SK-N-MC (cell line): ENCODE measurements at regions not wholly inside any gene's neighbourhood (a gene's known extent, or its start where the extent isn't known, plus 50 kb on each side); places are given as distances from the start of the nearest gene placed in this dataset.

ENCODE experiments used
- EZH2 ChIP-seq: fragments of 200-600 bp; sonication (generic); IDR thresholded peaks from one replicate; pipeline ENCODE4 v1.6.1; 2017; ENCODE audit warnings: antibody characterized with exemption
- FOXP2 ChIP-seq: optimal IDR thresholded peaks from 2 replicates; pipeline ENCODE3; 2011; ENCODE audit warnings: mild to moderate bottlenecking, moderate library complexity; ENCODE audit not compliant: insufficient read depth; ENCODE audit errors: extremely low read length, control extremely low read depth
- POLR2AphosphoS5 ChIP-seq: IDR thresholded peaks from 2 replicates; pipeline ENCODE4 v1.6.1; 2012; ENCODE audit warnings: mild to moderate bottlenecking, low read depth, low read length, borderline replicate concordance

GRCh38 chr22:23382428-23383218 lies 197.5 kb downstream of the IGLL1 start:
- no peak for TF ChIP-seq POLR2AphosphoS5
- no peak for TF ChIP-seq FOXP2
- no peak for TF ChIP-seq EZH2
